ENCODE measurements at regions not wholly inside any gene's neighbourhood (a gene's known extent, or its start where the extent isn't known, plus 50 kb on each side); places are given as distances from the start of the nearest gene placed in this dataset.

DNA sequence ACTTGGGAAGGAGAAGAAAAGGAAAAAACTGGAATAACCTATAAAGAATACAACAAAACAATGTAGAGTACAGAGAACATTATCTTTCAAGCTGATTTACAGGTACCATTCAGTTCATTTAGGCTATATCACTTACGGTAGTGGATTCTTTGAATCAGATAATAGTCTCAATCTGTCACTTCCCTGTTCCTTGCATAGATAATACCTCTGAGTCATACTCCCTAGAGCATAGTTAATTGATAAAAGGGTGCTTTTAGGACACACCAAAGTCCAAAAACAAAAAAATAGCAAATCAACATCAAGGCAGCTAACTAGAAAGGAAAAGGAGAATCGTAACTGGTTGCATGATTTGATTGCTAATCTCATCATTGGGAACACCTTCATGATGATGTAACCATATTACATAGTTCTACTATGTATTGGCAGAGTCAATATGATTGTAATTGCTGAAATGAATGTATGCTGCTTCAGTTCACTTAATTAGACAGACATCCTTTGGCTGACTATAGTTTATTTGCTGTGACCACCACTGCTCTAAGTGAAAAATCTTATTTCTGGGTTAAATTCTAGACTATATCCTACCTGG lies 844.4 kb downstream of the GATA3 start:
- ChIA-PET CTCF (no interaction called here), POLR2A (no interaction called here)

DNA sequence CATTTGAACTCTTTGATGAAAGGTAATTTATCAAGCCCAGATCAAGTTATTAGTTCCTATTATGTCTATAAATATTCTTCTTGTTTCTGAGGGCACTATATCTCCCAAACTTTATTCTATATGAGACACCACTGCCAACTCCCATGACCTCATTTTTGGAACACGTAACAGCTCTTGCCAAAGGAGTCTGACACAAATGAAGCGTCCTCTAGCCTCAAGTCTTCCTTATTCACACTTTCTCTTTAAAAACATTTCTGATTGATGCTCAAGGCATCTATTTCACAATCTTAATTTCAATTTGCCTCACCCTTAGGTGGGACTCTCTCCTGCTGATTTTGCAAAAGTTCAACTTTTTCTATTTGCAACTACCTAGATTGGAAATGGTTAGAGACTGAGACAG lies 848.4 kb downstream of the GATA3 start:
- TF ChIP-seq, protein P1, sequence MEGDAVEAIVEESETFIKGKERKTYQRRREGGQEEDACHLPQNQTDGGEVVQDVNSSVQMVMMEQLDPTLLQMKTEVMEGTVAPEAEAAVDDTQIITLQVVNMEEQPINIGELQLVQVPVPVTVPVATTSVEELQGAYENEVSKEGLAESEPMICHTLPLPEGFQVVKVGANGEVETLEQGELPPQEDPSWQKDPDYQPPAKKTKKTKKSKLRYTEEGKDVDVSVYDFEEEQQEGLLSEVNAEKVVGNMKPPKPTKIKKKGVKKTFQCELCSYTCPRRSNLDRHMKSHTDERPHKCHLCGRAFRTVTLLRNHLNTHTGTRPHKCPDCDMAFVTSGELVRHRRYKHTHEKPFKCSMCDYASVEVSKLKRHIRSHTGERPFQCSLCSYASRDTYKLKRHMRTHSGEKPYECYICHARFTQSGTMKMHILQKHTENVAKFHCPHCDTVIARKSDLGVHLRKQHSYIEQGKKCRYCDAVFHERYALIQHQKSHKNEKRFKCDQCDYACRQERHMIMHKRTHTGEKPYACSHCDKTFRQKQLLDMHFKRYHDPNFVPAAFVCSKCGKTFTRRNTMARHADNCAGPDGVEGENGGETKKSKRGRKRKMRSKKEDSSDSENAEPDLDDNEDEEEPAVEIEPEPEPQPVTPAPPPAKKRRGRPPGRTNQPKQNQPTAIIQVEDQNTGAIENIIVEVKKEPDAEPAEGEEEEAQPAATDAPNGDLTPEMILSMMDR (IDR thresholded peaks at IDR 0.05; ENCODE audit: control extremely low read depth, extremely low read depth, low read depth, missing control alignments) = no peak
- POLR2A ChIA-PET = no interaction called here
- DNase-seq (ENCODE audit: extremely low spot score) = no peak
- CTCF ChIA-PET = interaction anchor here (1.2 to 1.5 kb wide), 2 partner anchors 11 to 19 kb away, joined by 3 to 4 read pairs; no protein-coding TSS in a partner anchor

More for the DNA sequence above, 844.4 kb downstream of the GATA3 start:
- DNase-seq (ENCODE audit: extremely low spot score) = no peak
- TF ChIP-seq, protein P1 (IDR thresholded peaks at IDR 0.05; ENCODE audit: control extremely low read depth, extremely low read depth, low read depth, missing control alignments) = no peak

DNA sequence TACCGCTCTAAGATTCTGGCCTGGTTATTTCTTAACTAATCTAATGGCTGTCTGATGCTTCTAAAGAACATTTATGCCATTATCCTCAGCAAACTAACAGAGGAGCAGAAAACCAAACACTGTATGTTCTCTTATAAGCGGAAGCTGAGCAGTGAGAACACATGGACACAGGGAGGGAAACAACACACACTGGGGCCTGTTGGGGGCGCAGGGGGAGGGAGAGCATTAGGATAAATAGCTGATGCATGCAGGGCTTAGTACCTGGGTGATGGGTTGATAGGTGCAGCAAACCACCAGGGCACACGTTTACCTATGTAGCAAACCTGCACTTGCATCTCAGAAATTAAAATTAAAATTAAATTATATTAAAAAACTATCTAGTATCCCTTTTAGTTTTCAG lies 853.5 kb downstream of the GATA3 start:
- ChIA-PET CTCF (no interaction called here), POLR2A (no interaction called here)
- TF ChIP-seq, protein P1 (IDR thresholded peaks at IDR 0.05; ENCODE audit: control extremely low read depth, extremely low read depth, low read depth, missing control alignments) = no peak
- DNase-seq (ENCODE audit: extremely low spot score) = no peak

DNA sequence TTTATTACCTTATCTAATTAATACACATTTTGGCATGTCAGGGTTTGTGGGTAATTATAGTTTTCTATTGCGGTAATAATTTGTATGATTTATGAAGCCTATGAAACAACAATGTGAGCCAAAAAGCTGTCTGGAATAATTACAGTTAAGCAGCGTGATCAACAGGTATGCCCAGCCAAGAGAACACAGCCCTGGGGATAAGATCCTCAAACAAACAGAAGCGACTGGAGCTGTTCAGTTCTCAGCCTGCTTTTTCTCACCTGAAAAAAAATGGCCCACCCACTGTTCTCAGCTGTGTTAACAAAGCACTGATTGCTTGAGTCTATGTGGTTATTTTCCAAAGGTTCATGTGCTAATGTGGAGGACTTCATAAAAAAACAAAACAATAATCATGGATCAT lies 855.8 kb downstream of the GATA3 start:
- TF ChIP-seq, protein P1 (IDR thresholded peaks at IDR 0.05; ENCODE audit: control extremely low read depth, extremely low read depth, low read depth, missing control alignments) = no peak
- POLR2A ChIA-PET = no interaction called here
- DNase-seq (ENCODE audit: extremely low spot score) = no peak
- CTCF ChIA-PET = no interaction called here

DNA sequence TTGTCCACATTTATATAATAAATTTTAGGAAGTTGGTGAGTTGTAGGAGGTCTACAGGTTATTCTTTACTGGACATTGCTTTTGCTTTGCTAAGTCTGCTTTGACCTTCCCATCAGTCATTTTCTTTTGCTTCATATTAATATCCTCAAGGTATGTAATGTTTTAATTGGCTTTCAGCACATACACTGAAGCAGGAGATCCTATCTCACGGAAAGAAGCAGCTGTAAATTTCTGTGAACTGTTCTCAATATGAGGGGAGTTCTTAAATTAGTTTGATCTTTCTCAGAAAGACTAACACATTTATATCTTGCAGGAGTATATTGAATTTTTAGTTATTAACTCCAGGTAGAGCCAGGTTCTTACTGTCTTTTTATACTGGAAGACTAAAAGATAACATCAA lies 856.5 kb downstream of the GATA3 start:
- no peak for DNase-seq (ENCODE audit: extremely low spot score)
- TF ChIP-seq, protein P1 (IDR thresholded peaks at IDR 0.05; ENCODE audit: control extremely low read depth, extremely low read depth, low read depth, missing control alignments) = no peak
- POLR2A ChIA-PET = no interaction called here

DNA sequence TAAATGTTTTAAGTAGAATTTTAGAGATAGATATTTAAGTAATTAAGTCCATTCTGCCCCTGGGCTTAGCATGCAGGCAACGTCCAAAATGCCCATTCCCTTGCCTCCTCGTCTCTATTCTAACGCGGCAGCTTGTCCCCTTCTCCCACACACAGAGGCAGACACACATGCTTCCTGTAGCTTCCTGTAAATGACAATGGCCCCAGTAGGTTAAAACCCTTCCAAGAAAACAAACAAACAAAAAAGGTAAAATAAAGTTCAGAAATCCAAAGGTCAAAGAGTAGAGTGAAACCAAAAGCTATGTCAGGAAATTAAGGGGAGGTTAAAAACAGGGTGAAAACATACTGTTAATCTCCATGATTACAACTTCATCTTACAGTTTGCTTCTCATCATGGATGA lies 857.6 kb downstream of the GATA3 start:
- POLR2A ChIA-PET = no interaction called here
- TF ChIP-seq, protein P1 (IDR thresholded peaks at IDR 0.05; ENCODE audit: control extremely low read depth, extremely low read depth, low read depth, missing control alignments) = no peak

More for the DNA sequence above, 856.5 kb downstream of the GATA3 start:
- CTCF ChIA-PET = interaction anchor here (1.3 kb wide), 1 partner anchor 12 kb away, joined by 3 read pairs; no protein-coding TSS in a partner anchor

More for the DNA sequence above, 857.6 kb downstream of the GATA3 start:
- no peak for DNase-seq (ENCODE audit: extremely low spot score)
- CTCF ChIA-PET = interaction anchor here (1.3 kb wide), 1 partner anchor 11 kb away, joined by 3 read pairs; no protein-coding TSS in a partner anchor
